ENCODE measurements at regions not wholly inside any gene's neighbourhood (a gene's known extent, or its start where the extent isn't known, plus 50 kb on each side); places are given as distances from the start of the nearest gene placed in this dataset.

DNA sequence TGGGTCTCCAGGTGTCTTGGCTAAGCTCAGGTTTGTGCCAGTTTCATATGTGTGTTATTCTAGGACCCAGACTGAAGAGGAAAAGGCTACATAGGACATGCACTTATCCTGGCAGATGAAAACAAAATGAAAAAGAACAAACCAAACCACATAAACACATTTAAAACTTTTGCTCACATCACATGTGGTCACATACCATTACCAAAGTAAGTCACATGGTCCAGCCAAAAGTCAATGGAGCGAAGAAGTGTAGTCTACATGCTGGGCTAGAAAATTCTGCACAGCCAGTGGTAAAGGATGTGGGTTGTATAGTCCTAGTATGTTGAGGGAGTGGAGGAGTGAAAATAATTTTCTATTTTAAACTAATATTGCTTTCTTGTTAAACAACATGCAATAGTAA lies 437.5 kb downstream of the BTBD3 start:
- H3K4me3 ChIP-seq (ENCODE audit: low read depth, low read length): no peak overlapping the region
- no peak for TF ChIP-seq CTCF (IDR thresholded peaks at IDR 0.05; ENCODE audit: low read depth, low read length)

GRCh38 chr20:12358006-12358654 lies 440.4 kb downstream of the BTBD3 start:
- H3K4me3 ChIP-seq (ENCODE audit: low read depth, low read length): no peak overlapping the region
- TF ChIP-seq CTCF (IDR thresholded peaks at IDR 0.05; ENCODE audit: low read depth, low read length): no peak

- no peak overlapping the region for H3K4me3 ChIP-seq (ENCODE audit: low read depth, low read length)
- no peak for TF ChIP-seq CTCF (IDR thresholded peaks at IDR 0.05; ENCODE audit: low read depth, low read length)
Observed at GRCh38 chr20:12358655-12359009, 440.9 kb downstream of the BTBD3 start.

- no peak for TF ChIP-seq CTCF (IDR thresholded peaks at IDR 0.05; ENCODE audit: low read depth, low read length)
- H3K4me3 ChIP-seq (ENCODE audit: low read depth, low read length): no peak overlapping the region
Observed at GRCh38 chr20:12371990-12372389, 454.3 kb downstream of the BTBD3 start.

GRCh38 chr20:12372557-12372956 lies 454.9 kb downstream of the BTBD3 start:
- no peak for TF ChIP-seq CTCF (IDR thresholded peaks at IDR 0.05; ENCODE audit: low read depth, low read length)
- no peak overlapping the region for H3K4me3 ChIP-seq (ENCODE audit: low read depth, low read length)

DNA sequence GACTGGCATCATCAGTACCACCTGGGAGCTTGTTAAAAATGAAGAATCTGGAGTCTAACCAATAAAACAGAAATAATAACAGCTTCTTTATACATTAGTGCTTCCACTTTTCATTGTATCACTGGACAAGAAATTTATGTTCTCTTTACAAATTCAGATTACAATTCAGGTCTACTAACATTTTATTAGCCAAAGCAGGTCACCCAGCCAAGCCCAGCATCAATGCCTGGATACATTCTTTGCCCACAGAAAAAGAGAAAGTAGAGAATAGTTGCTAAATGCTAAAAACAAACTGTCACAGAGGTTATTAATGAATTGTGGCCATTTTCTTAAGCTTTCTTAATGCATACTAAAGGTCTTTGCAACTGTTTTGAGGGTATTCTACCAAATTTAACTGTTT lies 458.3 kb downstream of the BTBD3 start:
- H3K4me3 ChIP-seq (ENCODE audit: low read depth, low read length): no peak overlapping the region
- no peak for TF ChIP-seq CTCF (IDR thresholded peaks at IDR 0.05; ENCODE audit: low read depth, low read length)

- H3K4me3 ChIP-seq (ENCODE audit: low read depth, low read length): no peak overlapping the region
- TF ChIP-seq CTCF (IDR thresholded peaks at IDR 0.05; ENCODE audit: low read depth, low read length): no peak
Observed at GRCh38 chr20:12383821-12384220, 466.1 kb downstream of the BTBD3 start.
